Activated CD8-positive, alpha-beta memory T cell treated with anti-CD3 and anti-CD28 coated beads for 24 hours (primary cell): ENCODE measurements at regions not wholly inside any gene's neighbourhood (a gene's known extent, or its start where the extent isn't known, plus 50 kb on each side); places are given as distances from the start of the nearest gene placed in this dataset.

Source experiments
- DNase-seq: peaks from one replicate; pipeline ENCODE4 v3.0.0-alpha.2; 2020

DNA sequence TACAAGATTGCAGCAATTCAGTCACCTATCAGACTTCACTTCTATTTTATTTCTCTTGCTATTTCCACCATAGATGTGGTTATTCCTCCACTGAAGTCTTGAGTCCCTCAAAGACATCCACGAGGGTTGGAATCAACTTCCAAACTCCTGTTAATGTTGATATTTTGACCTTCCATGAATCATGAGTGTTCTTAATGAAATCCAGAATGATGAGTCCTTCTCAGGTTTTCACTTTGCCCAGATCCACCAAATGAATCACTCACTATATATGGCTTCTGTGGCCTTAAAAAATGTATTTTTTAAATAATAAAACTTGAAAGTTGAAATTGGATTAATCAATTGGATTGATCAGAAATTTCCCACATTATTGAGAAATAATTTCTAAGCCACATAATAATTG, 1821.0 kb downstream of the EFNA5 start:
- DNase-seq, result no peak

DNA sequence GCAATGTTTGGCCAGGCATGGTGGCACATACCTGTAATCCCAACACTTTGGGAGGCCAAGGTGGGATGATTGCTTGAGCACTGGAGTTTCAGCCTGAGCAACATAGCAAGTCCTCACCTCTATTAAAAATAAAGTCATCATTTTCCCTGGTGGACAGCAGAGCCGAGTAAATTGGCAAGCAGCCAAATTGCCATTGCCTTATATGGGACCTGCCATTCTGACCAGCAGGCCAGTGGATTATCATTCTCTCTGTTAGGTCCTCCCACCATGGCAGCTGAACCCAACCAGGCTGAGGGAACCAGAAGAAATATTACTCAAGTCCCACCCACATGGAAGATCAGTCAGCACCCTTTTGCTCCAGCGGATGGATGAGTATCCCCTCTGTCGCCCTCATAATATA, 1829.9 kb downstream of the EFNA5 start:
- DNase-seq, result no peak

DNA sequence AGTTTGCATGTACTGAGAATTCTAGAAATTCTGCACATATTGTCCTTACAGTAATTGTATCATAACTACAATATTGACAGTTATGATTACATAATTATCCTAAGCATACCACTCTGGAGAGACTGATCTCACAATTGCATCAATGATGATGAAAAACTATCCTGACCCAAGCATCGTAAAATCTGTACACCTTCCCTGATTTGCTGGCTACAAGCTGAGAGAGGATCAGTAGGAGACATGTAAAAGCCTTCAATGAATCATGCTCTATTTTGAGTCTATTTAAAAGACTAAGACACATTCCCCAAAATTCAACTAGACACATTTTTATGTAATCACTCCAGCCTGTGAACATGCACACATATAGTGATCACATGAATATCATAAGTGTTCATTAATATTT, 1833.8 kb downstream of the EFNA5 start:
- no peak for DNase-seq

DNA sequence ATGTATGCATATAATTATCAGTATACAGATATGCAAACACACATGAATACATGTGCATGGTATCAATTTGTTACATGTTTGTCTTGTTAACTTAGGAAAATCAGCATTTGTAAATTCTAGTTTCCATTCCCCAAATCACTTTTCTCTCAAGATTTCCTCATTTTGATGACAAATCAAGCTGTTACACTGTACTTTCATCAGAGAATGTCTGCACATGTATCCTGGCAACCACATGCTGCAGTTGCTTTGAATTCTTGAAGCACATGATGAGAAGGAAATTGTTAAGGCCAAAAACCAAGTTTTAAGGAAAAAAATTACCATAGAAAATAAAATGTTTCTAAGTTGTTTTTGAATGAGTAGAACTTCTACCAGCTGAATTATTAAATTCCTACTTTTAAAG, 1834.5 kb downstream of the EFNA5 start:
- DNase-seq, result no peak

DNA sequence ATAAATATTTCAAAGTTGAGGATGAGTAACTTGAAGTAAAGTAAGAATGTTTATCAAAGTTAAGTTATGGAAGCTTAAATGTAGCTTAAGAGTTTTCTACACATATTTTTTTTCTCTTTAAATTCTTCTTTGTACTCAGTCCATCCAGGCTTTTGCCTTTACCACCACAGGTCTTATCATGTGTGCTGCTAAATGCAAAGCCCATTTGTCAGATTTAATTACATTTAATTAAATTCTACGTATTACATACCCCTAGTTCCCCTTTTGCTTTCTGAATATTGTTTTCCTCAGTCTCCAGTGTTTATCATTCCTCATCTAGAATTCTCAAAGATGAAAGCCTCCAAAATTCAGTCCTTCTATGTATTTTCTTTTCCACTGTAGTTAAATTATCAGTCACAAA, 1841.9 kb downstream of the EFNA5 start:
- no peak for DNase-seq

DNA sequence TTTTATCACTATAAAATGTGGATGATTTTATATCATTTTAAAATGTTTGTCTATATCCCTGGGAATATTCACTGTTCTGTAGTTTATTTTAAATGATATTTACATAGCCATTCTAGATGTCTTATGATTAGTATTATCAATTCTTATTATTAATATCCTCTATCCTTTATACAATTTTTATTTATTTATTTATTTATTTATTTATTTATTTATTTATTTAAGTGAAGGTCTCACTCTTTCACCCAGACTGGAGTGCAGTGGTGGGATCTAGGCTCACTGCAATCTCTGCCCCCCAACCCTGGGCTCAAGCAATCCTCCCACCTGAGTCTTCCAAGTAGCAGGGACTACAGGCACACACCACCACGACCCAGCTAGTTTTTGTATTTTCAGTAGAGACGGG, 1848.9 kb downstream of the EFNA5 start:
- no peak for DNase-seq

DNA sequence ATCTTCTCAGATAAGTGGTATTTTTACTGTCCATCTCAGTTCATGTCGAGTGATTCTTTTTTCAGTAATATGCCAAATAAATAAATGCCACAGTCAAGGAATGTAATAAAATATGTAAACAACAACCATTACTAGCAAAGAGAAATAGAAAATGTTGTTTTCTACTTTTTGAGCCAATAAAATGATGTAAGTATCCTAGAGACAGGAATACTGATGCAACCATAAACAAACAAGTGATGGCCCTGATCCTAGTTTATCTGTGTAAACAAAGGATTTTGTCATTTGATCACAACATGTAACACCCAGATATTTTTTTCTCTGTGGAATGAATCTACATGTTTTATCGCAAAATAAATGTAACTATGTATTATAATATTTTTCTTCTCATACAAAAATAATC, 1852.8 kb downstream of the EFNA5 start:
- no peak for DNase-seq

DNA sequence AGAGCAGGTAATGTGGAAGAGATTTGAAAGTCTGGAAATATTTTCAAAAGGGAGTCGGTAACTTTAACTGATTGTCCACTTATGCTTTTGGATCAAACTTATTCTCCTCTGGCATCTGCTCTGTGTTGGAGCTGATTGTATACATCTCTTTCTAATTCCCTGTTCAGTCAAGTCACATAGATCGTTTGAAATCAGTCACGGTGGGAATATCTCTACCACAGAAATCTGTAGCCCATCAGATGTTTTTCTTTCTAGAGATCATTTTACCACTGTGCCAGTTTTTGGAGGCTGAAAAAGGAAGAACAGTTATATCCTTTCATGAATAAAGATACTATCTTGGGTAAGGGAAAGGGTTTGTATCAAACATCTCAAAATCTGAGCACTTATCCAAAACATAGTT, 1853.3 kb downstream of the EFNA5 start:
- no peak for DNase-seq

DNA sequence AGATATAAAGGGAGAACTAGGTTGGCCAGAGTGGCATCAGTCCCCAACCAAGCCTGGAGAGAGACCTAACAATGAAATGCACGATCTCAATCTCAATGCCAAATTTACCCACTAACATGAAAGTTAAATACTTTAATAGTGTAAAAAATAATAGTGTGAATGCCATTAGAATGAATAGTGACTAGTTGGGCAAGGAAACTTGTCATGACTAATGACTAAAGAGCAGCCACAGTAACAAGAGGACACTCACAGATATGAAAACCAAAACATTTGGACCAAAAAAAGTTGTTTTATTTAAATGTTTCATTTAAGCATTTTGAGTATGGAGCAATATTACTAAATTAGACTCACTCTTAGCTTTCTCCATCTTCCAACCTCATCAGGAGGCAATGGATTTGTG, 1853.8 kb downstream of the EFNA5 start:
- DNase-seq, result no peak

DNA sequence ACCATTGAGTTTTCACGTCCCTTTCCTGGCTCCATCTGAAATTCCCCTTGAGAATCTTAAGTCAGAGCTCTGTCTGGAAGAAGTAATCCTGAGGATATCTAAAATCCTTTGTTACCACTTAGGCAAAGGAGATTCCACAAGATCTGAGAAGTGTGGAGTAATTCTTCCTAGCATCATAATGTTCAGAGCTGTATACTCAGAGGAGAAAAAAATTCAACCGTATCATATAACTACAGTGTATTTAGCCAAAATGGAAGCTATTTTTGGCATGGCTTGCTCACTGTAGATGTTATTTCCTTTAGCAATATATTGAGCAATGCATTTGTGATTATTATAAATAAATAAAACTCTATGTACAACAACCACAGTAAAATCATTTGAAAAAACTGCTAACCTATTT, 1858.4 kb downstream of the EFNA5 start:
- DNase-seq, result no peak

DNA sequence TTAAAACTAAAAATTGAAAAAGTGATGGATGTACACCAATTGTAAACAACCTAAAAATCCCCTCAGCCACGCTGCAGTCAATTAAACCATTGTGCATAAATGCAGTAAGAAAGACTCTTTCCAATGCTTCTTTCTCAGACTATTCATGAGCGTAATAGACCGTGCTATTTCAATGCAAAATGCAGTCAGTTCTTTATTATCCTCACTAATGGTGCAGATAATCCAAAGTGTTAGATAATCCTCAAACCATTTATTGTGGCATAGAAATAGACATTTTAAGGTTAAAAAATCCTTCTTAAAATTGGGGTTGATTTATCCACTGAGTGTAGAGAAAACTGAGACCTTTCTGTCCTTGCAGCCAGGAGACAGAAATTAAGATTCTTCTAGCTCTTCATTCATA, 1862.8 kb downstream of the EFNA5 start:
- DNase-seq, result no peak

DNA sequence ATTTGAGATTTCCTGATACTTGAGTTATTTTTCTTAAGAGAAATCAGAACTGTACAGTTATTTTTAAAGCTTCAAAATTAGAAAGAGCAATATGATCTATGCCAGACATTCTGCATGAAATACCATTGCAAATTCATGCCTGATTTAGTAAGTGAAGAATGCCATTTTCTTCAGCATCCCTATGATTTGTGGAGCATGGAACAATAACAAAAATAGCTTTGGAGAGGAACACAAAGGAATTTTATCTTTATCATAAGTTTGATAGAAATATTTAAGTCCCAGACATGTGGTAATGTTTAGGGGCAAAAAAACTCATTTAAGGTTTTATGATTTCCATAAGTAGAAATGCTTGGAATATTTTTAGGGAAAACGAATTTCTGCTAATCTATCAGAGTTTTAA, 1863.4 kb downstream of the EFNA5 start:
- DNase-seq, result no peak

DNA sequence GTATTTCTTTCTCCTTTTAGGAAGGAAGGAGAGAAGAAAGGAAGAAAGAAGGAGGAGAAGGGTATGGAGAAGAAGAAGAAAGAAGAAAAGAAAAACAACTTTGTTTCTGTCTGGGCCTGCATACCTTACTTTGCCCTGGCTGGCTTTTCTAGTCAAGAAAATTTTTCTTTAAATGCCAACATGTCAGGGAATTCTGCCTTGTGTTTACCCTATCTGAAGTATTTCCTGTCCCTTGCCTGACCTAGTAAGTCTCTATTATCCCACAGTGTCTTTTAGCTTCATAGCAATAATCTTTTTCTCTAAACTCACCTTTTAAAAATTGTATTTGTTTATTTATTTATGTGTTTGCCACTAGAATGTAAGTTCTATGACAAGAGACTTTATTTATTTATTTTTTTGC, 1864.1 kb downstream of the EFNA5 start:
- no peak for DNase-seq

DNA sequence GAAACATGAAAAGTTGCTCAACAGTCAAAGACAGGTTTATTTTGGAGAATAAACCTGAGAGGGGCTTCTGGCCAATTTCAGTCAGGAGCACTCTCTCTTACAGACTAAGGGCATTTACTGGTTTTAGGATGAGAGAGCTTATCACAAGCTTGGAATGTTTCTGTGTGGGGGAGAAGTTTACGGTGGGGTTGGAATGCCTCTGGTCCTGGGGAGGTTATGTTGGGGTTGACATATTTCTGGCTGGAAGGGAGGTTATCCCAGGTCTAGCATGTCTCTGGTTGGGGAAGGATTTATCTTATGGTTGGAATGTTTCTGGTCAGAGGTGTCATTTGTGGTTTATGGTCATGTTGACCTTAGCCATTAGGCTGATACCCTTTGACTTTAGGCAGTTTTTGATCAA, 1867.3 kb downstream of the EFNA5 start:
- no peak for DNase-seq

DNA sequence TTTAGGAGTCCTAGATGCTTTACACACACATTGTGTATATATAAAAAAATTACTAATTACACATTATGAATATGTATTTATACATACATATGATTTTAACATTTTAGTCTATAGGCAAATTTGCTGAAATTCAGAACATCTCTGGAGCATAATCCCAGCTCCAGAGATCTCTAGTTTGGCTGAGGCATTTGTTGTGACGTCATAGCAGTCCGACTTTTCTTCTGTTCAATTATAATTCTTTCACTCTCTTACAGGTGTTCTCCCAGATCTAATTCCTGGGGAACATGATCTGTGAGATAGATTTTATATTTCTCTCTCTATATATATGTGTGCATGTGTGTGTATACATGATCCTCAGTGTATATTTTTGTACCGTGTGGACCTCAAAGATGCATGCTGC, 1876.2 kb downstream of the EFNA5 start:
- no peak for DNase-seq

DNA sequence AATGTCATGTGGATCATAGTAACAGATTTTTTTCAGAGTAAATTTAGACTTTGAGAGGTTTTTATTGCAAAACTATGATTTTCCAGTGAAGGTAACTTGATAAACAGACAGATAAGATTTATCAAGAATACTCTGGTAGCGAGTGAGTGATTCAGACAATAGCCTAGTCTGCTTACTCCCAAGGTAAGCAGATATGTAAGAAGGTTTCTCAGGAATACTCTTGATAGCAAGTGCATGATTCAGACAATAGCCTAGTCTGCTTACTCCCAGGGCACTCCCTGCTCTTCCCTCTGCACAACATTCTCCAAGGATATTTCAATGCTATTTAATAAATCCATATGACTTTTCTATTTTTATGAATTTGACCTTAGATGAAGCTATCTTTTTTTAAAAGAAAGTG, 1881.5 kb downstream of the EFNA5 start:
- no peak for DNase-seq

DNA sequence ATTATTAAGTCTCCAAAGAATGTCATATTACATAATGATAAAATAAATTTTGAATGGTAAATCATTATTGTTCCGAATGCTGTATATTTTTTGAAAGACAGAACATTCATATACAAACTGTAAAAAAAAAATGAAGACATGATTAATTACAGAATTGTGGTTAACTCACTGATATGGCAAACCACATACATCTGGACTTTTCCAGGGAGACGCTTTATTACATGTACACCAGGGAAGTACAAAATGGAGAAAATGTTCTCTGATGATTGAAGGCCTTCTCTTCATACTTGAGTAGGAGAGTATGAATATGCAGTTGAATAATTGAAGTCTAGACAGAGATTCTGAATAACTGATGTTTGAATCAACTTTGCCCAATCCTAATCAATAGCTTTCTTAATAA, 1886.9 kb downstream of the EFNA5 start:
- no peak for DNase-seq

DNA sequence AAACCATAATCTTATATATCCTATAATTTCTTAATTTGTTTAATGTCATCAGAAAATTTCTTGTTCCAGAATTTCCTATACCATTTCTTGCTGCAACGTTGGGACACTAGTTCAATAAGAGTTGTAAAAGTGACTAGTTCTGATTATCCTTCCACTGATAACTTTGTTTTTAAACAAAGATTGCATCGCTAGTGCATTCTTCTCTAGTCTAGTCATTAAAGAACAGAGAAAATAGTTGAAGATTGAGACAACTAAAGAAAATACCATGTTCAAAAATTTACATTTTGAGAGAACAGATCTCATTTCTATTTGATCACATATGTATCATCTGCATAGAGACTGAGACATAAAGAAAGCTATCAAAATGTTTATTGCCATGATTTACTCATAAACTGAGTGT, 1888.2 kb downstream of the EFNA5 start:
- DNase-seq, result no peak

DNA sequence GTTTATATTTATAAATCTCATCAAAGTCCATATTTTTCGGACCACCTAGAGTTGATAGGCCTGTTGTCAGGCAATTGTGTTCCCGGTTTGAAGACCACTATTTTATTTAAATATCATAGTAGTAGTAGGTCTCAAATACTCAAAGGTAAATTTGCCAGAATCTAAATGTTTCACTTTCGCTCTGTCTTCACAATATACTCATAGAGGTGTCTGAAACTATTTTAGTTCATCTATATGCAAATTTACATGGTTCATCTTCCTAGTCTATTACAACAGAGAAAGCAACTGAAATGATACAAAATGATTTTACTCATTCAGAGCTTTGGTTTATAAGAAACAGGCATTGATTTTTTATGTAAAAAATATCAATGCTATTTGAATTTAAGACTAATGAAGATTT, 1897.5 kb downstream of the EFNA5 start:
- DNase-seq, result no peak

DNA sequence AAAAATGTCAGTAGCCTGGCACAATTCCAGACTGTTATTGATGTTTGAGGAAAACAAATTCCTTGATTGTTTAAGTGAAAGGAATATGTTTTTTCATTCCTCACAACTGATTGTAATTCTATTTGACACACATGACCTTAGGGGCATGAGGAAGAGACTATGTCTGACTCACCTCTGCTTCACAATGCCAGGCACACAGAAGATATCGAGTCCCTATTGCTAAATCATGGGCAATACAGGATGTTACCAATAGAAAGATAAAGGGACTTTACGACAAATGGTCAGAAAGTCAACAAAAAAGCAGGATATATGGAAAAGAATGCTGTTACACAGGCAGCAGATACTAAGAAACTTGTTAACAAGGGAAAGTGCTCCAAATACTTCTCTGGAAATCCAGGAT, 1903.5 kb downstream of the EFNA5 start:
- DNase-seq, result no peak

DNA sequence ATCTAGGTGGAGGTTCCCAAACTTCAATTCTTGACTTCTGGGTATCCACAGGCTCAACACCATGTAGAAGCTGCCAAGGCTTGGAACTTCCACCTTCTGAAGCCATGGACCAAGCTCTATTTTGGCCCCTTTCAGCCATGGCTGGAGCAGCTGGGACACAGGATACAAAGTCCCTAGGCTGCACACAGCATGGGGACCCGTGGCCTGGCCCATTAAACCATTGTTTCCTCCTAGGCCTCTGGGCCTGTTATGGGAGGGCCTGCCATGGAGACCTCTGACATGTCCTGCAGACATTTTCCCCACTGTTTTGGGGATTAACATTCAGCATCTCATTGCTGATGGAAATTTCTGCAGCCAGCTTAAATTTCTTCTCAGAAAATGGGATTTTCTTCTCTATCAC, 1908.0 kb downstream of the EFNA5 start:
- no peak for DNase-seq

DNA sequence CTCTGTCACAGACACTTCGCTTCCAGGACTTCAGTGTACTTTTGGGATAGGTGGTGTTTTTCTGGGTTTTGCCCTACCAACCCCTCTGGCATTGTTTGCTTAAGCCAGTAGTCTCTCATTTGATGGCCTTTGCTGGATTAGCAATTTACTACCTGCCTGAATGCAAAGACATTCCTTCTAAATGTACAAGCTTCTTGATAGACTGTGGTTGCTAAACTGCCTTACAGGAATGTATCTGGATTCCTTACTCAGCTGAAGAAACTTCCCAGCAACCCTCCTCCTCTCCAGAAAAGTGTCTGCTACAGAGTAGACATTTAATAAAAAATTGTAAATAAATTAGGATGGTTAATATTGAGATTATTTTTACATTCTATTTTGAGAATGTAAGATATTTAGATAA, 1916.7 kb downstream of the EFNA5 start:
- DNase-seq, result no peak

DNA sequence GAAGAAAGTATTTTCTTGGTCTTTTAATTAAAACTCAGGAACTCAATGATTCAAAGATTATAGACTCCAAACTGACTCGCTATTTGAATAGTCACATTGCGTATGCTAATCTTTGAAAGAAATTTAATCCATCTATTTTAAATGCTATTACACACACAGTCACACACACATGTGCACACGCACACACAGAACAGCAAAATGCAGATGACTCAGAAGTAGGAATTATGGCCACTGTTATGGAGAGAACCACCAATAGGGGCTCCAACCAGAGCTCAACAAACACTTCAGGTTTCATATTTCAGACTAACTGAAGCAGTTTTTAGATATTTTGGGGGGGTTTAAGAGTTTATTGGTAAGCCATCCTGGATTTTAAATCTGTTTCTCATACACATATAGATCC, 1917.9 kb downstream of the EFNA5 start:
- DNase-seq, result no peak

DNA sequence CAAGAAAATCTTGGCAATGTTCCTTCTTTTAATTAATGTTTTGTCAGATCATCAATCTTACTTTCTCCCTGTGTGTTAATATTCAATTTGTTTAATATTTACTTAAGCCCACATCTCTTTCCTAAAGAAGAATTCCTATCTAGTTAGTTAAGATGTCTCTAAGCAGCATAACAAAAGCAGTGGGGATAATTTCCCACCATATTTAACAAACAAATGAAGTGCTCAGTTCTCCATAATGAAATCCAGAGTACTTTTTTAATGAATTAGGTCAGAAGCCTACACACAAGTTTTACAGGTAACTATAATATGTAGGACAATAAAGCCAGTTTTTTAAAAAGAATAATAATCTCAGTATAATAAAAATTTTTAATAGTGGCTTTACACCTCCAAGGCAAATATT, 1918.8 kb downstream of the EFNA5 start:
- DNase-seq, result no peak

DNA sequence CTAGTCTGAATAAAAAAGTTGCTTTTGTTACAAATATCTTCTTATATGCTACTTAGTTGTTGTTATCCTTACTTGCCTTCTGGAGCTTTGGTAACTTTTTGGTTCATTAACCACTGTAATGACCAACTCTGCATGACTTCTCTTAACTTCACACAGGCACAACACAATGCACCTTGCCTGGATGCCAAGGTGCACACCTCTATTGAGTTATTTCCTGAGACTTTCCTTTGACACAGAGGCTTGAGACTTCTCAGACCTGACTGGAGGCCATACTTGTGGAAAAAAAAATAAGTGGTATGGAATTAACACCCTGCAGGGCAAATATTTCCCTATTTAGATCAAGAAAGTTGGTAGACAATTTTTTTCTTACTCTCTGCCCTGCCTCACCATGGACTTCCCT, 1925.6 kb downstream of the EFNA5 start:
- no peak for DNase-seq

DNA sequence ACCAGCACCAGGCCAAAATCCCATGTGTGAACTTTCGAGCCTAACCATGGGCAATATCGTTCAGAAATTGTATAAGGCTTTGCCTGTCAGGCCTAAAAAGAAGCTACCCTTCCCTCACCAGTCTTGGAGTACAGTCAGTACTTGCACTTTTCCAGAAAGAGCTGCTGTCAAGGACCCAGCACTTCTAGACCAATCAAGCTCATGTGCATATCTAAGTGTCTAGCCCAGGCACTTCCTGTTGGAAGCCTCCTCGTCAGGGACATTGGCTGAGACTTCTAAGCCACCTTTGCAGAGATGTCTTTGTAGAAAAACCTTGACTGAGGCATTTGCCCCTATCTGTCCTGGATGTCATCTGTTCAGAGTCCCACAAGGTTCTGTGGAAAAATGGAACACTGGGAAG, 1930.5 kb downstream of the EFNA5 start:
- no peak for DNase-seq

DNA sequence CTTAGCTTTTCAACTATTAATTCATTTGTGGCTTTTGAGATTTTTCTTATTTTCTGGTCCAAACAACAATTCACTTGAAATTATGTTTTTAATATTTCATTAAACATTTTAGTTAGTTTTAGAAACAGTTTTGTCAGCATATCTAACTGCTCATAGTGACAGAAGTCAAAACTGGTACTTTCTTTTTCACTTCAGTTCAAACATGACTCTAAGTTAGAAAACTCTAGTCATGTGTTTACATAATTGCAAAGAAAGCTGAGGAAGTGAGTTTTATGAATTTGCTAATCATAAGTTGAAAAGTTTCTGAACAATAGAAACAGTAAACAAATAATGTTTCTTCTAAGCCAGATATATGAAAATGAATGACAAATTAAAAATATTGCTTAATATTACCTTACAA, 1931.0 kb downstream of the EFNA5 start:
- no peak for DNase-seq
